Coronary artery (tissue), 2 donors: ENCODE measurements at regions not wholly inside any gene's neighbourhood (a gene's known extent, or its start where the extent isn't known, plus 50 kb on each side); places are given as distances from the start of the nearest gene placed in this dataset.

ENCODE experiments used
- DNase-seq: peaks from one replicate; pipeline ENCODE4 v3.0.0-alpha.2; 2017; ENCODE audit warnings: low spot score
- H3K27ac ChIP-seq, 2 donors: fragments of 200-600 bp; sonication (generic); one replicate each; pipeline ENCODE4 v1.5.1; 2016 to 2019
- H3K4me3 ChIP-seq: fragments of 200-600 bp; sonication (generic); 2 replicates; pipeline ENCODE4 v1.5.1; 2016; ENCODE audit warnings: mild to moderate bottlenecking, moderate library complexity
- TF ChIP-seq, protein P1 (sequence below): fragments of 200-600 bp; sonication (generic); IDR thresholded peaks from one replicate; pipeline ENCODE4 v1.5.1; 2019; ENCODE audit warnings: antibody characterized with exemption

DNA sequence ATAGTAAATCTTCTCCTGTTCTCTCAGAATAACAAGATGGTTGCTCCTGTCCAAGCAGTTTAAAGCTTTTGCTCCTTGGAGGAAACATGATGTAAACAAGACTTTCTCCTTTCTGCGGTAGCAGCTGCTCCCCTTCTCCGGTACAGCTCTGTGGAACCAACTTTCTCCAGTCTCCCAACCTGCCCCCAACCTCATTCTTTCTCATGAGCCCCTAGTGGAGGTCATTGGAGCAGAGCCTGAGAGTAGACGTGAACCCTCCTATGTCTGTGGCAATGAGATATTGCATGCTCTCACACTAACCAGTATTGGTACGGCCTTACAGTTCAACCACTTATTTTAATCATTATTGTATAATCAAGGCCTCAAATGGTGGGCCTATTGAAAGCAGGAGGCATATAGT, 483.8 kb upstream of the CDH10 start:
- TF ChIP-seq, protein P1, sequence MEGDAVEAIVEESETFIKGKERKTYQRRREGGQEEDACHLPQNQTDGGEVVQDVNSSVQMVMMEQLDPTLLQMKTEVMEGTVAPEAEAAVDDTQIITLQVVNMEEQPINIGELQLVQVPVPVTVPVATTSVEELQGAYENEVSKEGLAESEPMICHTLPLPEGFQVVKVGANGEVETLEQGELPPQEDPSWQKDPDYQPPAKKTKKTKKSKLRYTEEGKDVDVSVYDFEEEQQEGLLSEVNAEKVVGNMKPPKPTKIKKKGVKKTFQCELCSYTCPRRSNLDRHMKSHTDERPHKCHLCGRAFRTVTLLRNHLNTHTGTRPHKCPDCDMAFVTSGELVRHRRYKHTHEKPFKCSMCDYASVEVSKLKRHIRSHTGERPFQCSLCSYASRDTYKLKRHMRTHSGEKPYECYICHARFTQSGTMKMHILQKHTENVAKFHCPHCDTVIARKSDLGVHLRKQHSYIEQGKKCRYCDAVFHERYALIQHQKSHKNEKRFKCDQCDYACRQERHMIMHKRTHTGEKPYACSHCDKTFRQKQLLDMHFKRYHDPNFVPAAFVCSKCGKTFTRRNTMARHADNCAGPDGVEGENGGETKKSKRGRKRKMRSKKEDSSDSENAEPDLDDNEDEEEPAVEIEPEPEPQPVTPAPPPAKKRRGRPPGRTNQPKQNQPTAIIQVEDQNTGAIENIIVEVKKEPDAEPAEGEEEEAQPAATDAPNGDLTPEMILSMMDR: no peak
- DNase-seq: no peak
- Histone ChIP-seq H3K27ac (no peak overlapping the region), H3K4me3 (no peak overlapping the region)

DNA sequence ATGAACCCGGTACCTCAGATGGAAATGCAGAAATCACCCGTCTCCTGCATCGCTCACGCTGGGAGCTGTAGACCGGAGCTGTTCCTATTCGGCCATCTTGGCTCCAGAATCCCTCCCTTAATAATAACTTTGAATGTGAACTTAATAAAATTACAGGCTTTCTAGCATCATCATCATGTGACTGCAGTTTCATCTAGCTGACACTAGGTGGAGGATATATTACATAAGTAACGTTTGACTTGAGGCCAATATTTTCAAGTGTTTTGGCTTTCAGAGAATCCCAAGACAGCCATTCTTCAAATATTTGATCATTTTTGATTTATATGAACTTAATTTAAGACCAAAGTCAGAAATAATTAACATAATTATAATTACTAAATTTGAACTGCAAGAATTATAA, 474.9 kb upstream of the CDH10 start:
- Histone ChIP-seq H3K27ac (no peak overlapping the region), H3K4me3 (no peak overlapping the region)
- DNase-seq: no peak
- TF ChIP-seq, protein P1: no peak

DNA sequence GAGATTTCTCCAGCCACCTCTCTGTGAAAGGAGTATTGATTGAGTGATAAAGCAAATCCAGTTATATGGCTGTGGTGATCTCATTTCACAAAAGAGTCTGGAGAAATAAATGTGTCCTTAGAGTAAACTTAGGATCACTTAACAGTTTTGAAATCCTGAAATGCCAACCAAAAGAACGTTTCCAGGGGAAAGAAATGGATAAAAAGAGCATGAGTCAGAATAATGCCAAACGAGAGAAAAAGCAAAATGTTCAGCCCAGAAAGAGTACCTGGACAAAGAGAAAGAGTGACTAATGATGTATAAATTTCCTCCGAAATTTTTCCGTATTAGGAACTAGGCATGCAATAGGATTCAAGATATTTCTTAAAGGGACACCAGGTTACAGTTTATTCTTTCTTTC, 463.1 kb upstream of the CDH10 start:
- DNase-seq: no peak
- TF ChIP-seq, protein P1: no peak
- no peak overlapping the region for H3K4me3 ChIP-seq
- H3K27ac ChIP-seq: no peak overlapping the region

DNA sequence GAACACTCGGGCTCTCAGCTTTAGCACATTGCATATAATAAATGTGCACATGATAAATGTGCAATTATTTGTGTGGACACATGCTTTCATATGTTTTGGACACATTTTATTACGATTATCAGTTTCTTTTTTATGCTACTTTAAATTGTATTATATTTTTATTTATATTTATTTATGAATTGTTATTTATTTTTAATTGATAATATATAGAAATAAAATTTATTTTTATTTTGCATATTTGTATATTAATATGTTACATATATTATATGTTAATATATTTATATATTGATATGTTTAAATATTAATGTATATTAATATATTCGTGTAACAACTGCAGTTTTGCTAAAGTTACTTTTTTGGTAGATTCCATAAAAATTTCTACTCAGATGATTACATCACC, 454.8 kb upstream of the CDH10 start:
- no peak overlapping the region for H3K4me3 ChIP-seq
- no peak for DNase-seq
- no peak overlapping the region for H3K27ac ChIP-seq
- TF ChIP-seq, protein P1: no peak

DNA sequence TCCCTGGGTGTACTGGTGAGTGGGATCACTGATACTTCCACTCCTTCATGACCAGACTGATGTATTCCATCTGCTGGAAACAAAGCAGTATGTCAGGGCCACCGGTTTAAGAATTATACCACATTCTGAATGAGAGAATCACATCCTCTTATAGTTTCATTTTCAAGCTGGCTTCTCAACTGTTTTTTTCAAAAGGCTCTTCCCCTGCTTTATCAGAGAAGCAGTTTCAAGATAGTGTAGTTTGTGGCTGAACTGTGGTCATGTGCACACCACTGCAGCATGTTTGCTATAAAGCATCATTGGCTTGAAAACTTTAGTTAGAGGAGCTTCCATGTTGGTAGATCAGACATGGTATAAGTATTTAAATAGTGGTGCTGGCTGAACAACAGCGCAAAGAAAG, 450.5 kb upstream of the CDH10 start:
- Histone ChIP-seq H3K4me3 (no peak overlapping the region), H3K27ac (no peak overlapping the region)
- no peak for DNase-seq
- TF ChIP-seq, protein P1: no peak

DNA sequence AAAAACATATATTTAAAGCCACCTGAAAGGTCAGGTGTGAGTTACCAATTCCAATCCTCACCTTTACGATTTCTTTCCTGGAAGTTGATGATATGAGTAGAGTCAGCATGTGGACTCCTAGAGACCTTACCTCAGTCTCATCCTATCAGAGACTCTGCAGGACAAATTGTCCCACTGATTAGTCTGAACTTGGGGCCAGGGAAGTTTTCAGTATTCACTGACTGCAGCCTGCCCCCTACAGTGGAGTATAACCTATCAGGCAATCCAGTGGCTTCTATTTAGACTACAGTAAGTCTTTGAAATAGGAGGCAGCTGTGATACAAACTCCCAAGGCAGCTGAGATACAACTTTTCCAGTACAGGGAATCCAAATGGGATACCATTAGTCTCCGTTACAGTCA, 449.4 kb upstream of the CDH10 start:
- no peak overlapping the region for H3K4me3 ChIP-seq
- no peak for DNase-seq
- no peak overlapping the region for H3K27ac ChIP-seq
- TF ChIP-seq, protein P1: no peak

DNA sequence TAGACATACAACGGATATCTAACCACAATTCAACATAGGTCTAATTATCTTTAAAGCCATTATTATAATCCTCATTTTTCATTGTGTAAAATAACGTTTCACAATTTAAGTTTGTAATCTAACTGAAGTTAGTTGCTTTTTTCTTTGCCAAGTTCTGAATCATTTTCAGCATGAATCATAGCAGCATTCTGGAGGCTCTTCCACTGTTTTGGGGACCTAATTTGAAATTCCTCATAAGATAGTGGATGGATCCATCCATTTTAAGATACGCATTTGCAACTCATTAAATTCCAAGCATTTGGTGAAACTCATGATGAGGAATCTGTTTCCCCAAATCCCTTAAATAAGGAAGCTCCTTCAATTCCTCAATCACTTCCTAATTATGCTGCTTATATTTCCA, 447.1 kb upstream of the CDH10 start:
- Histone ChIP-seq H3K4me3 (no peak overlapping the region), H3K27ac (no peak overlapping the region)
- TF ChIP-seq, protein P1: no peak
- no peak for DNase-seq
